Neuron (in vitro differentiated cells): ENCODE measurements at regions not wholly inside any gene's neighbourhood (a gene's known extent, or its start where the extent isn't known, plus 50 kb on each side); places are given as distances from the start of the nearest gene placed in this dataset.

Experiments
- H2AFZ ChIP-seq: one replicate; pipeline ENCODE4 v1.6.1; 2013; ENCODE audit warnings: low read depth, mild to moderate bottlenecking, inconsistent platforms, low read length, moderate library complexity
- H3K27me3 ChIP-seq: one replicate; pipeline ENCODE4 v1.6.1; 2013; ENCODE audit warnings: low read length; ENCODE audit not compliant: insufficient read depth
- H3K36me3 ChIP-seq: one replicate; pipeline ENCODE4 v1.6.1; 2013; ENCODE audit warnings: low read length; ENCODE audit not compliant: insufficient read depth
- H3K4me1 ChIP-seq: one replicate; pipeline ENCODE4 v1.6.1; 2013; ENCODE audit warnings: low read length; ENCODE audit not compliant: insufficient read depth
- H3K4me3 ChIP-seq: 2 replicates; pipeline ENCODE4 v1.5.1; 2013; ENCODE audit warnings: mild to moderate bottlenecking, low read length, moderate library complexity
- H3K9me3 ChIP-seq: one replicate; pipeline ENCODE4 v1.6.1; 2013; ENCODE audit warnings: low read length

DNA sequence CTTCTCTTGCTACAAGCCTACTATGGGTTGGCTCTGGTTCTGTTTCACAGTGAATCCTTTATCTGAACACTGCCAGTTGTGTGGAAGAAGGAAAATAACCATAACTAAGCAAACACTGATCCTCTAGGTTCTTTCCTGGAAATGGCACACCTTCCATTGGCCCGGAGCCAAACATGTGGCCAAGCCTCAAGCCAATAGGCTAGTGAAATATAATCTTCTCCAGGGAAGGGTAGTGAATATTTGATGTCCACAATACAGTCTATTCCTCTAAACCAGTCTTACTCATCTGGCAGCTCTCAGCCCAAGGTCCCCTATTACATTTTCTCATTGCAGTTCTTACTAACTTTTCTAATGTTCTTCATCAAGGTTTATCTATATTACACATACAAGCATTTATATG lies 921.3 kb downstream of the TUSC7 start:
- no peaks in the 10 kb centered on the region for H3K27me3 ChIP-seq
- no peak overlapping the region for H3K4me3 ChIP-seq
- H3K9me3 ChIP-seq: no peaks in the 10 kb centered on the region

DNA sequence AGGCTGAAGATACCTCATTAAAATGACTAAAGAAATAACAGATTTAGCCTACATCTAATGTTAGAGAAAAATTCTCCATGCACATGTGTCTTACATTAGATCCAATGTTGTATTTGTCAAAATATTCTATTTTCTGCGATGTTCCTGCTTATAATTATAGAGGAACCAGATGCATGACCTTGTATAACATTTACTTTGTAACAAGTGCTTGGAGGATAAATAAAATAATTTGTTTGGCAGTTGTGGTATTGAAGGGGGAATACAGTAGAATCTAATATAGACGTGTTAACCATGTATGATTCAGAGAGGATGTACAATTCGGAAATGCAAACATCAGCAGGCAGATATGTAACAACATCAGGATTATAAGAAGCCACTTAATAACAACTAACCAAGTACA lies 922.2 kb downstream of the TUSC7 start:
- Histone ChIP-seq H2AFZ (no peak overlapping the region), H3K4me3 (no peak overlapping the region), H3K36me3 (no peaks in the 10 kb centered on the region), H3K4me1 (peaks cover 3% of the 10 kb centered on the region), H3K27me3 (no peaks in the 10 kb centered on the region), H3K9me3 (no peaks in the 10 kb centered on the region)

More for the DNA sequence above, 921.3 kb downstream of the TUSC7 start:
- Histone ChIP-seq H3K36me3 (no peaks in the 10 kb centered on the region), H3K4me1 (peaks cover 3% of the 10 kb centered on the region), H2AFZ (no peak overlapping the region)

DNA sequence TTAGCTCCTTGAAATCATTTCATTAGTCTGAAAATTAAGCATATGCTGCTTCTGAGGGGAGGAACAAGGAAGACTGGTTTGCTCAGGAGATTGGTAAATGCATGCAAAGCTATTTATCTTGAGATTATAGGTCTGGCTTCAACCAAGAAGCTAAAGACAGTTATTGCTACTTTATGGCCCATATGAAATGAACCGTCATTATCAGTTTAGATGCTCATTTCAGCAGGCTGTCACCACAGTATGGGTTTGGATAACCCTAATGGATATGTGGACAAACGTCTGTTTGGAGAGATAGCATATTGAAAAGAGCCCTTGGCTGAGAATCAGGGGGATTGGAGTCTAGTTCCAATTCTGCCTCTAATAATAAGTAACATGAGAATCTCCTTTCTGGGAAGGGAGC lies 922.6 kb downstream of the TUSC7 start:
- no peaks in the 10 kb centered on the region for H3K36me3 ChIP-seq
- H3K4me1 ChIP-seq: peaks cover 3% of the 10 kb centered on the region
- no peaks in the 10 kb centered on the region for H3K27me3 ChIP-seq
- no peaks in the 10 kb centered on the region for H3K9me3 ChIP-seq
- H2AFZ ChIP-seq: no peak overlapping the region
- H3K4me3 ChIP-seq: no peak overlapping the region

DNA sequence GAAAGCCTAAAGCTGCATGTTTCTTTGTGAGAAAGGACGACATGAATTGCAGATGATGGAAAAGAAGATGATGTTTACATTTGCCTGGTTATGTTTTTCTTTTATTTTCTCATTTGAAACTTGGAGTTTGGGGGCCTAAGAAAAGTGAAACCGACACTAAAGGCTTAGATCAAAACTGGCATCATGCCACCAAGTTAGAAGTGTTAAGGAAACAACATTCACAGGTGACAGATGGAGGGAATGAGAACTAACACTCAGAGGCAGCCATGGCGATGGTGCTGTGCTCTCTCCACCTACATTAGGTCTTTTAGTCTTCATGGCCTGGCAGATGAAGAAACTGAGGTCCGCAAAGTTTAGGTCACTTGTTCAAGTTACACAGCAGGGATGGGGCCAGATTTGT lies 923.6 kb downstream of the TUSC7 start:
- Histone ChIP-seq H3K36me3 (no peaks in the 10 kb centered on the region), H3K27me3 (no peaks in the 10 kb centered on the region), H3K9me3 (no peaks in the 10 kb centered on the region), H3K4me3 (no peak overlapping the region), H3K4me1 (peaks cover 3% of the 10 kb centered on the region), H2AFZ (no peak overlapping the region)

DNA sequence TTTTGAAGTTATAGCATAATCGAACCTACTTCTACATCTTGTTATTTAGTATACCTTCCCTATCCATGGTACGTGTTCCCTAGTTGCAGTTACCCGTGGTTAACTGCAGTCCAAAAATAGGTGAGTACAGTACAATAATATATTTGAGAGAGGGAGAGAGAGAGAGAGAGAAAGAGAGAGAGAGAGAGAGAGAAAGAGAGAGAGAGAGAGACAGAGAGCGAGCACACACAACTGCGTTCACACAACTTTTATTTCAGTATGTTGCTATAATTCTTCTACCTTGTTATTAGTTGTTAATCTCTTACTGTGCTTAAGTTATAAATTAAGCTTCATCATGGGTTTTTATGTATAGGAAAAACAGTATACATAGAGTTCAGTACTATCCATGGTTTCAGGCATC lies 928.1 kb downstream of the TUSC7 start:
- no peaks in the 10 kb centered on the region for H3K4me1 ChIP-seq
- no peak overlapping the region for H3K4me3 ChIP-seq
- no peaks in the 10 kb centered on the region for H3K36me3 ChIP-seq
- H3K27me3 ChIP-seq: no peaks in the 10 kb centered on the region
- H3K9me3 ChIP-seq: no peaks in the 10 kb centered on the region
- H2AFZ ChIP-seq: no peak overlapping the region

DNA sequence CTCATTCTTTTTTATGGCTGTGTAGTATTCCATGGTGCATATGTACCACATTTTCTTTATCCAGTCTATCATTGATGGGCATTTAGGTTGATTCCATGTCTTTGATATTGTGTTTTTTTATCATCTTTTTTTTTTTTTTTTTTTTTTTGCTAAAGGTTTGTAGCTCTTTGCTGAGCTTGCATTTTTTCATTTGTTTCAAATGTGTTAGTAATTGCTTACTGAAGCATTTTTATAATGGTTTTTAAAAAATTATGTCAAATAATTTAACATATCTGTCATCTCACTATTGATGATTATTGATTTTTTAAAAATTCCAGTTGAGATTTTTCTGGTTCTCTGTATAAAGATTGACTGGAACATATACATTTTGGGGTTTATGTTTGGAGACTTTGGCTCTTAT lies 934.6 kb downstream of the TUSC7 start:
- Histone ChIP-seq H3K36me3 (no peaks in the 10 kb centered on the region), H3K4me1 (no peaks in the 10 kb centered on the region), H3K27me3 (no peaks in the 10 kb centered on the region), H3K4me3 (no peak overlapping the region), H3K9me3 (peaks cover 1% of the 10 kb centered on the region), H2AFZ (no peak overlapping the region)

DNA sequence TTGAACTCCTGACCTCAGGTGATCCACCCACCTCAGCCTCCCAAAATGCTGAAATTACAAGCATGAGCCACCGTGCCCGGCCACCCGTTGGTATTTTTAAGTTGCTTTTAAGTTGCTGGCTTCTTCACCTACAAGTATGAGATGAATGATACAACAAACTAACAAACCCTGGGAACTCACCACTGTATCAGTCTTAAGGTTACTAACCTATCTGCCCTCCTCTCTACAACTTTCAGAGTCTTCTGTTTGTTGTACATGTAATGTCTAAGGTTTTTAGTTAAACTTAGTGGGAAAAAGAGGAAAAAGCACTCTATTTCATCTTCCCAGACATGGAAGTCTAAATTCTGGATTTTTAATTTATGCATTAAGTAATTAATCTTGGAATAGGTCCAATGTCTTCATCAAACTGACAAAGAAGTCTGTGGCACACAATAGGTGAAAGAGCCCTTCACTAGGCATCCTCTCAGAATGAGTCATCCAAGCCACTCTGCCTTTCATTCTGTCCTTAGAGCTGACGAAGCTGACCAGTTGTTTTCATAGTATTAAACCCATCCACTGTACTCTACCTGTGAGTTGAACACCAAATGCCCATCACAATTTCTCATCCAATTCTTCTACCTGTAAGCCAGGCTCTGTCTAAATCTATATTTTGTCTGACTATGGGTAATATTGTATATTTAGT lies 936.1 kb downstream of the TUSC7 start:
- no peaks in the 10 kb centered on the region for H3K27me3 ChIP-seq
- peaks cover 1% of the 10 kb centered on the region for H3K9me3 ChIP-seq
- no peak overlapping the region for H2AFZ ChIP-seq
- peaks cover 2% of the 10 kb centered on the region for H3K4me1 ChIP-seq
- no peaks in the 10 kb centered on the region for H3K36me3 ChIP-seq
- no peak overlapping the region for H3K4me3 ChIP-seq

DNA sequence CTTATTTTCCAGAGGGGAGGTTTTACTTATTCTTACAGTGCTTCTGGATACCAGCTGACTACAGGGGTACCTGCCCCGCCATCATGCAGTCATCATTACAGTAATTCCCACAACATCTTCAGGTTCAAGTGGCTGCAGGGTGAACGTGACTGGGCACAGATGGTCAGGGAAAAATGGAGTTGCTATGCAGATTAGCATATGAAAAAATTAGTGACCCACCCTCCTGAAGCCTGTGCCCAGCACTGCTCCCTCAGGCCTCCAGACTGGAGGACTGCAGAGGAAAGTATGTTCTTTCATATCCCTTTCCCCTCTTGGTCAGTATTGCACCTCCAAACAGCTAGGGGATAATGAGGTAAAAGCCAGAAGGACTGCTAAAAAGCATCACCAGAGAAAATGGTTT lies 937.9 kb downstream of the TUSC7 start:
- Histone ChIP-seq H3K4me1 (peaks cover 6% of the 10 kb centered on the region), H3K4me3 (no peak overlapping the region), H3K36me3 (no peaks in the 10 kb centered on the region)

DNA sequence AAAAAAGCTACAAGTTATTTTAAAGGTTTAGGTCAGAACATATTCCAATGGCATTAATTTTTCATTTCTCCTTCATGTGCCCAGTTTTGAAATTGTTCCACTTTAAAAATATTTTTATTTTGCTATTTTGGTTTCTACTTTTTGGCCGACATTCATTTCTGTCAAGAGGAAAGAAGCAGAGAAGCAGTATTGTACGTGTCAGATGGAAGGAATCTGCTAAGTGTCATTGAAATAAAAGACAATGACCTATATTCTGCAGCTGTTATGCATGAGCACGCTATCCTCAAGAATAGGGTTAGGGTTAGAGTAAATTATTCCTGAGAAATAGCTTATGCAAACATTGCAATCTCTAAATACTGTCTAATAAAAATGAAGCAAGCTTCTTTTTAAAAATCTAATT lies 941.7 kb downstream of the TUSC7 start:
- Histone ChIP-seq H3K9me3 (peaks cover 2% of the 10 kb centered on the region), H3K4me3 (no peak overlapping the region), H3K36me3 (no peaks in the 10 kb centered on the region), H2AFZ (no peak overlapping the region), H3K27me3 (no peaks in the 10 kb centered on the region), H3K4me1 (peaks cover 10% of the 10 kb centered on the region)

More for the DNA sequence above, 937.9 kb downstream of the TUSC7 start:
- H3K9me3 ChIP-seq: peaks cover 1% of the 10 kb centered on the region
- no peaks in the 10 kb centered on the region for H3K27me3 ChIP-seq
- no peak overlapping the region for H2AFZ ChIP-seq

DNA sequence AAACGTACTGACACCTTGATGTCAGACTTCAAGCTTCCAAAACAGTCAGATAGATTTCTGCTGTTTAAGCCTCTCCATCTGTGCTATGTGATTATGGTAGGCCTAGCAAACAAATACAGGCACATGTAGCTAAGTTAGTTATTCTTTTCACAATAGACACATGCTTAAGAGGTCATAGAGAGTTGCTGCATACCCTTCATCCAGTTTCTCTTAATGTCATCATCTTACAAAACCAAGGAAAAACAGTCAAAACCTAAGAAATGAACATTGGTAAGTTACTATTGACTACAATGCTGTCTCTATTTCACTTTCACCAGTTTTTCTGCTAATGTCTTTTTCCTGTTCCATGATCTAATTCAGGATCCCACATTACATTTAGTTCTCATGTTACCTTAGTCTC lies 946.8 kb downstream of the TUSC7 start:
- Histone ChIP-seq H2AFZ (no peak overlapping the region), H3K9me3 (peaks cover 2% of the 10 kb centered on the region), H3K4me3 (no peak overlapping the region), H3K4me1 (peaks cover 6% of the 10 kb centered on the region), H3K27me3 (no peaks in the 10 kb centered on the region), H3K36me3 (no peaks in the 10 kb centered on the region)

DNA sequence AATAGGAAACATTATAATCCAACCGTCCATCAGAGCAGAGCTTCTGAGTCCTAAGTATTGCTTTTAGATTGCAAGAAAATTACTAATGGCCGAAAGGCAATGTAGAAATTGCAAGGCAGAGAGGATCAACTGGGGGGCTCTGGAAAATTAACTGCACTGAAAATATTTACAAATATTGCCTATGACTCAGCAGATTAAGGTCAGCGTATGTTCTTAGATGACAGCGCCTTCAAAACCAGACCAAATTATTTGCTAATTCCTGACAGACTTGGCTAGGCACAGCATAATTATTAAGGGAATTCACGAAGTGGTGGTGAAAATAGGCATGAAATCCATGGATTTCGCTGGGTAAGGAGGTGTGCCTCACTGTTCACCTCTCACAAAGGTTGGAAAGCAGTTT lies 947.7 kb downstream of the TUSC7 start:
- H2AFZ ChIP-seq: no peak overlapping the region
- H3K36me3 ChIP-seq: no peaks in the 10 kb centered on the region
- no peaks in the 10 kb centered on the region for H3K27me3 ChIP-seq
- no peak overlapping the region for H3K4me3 ChIP-seq
- peaks cover 2% of the 10 kb centered on the region for H3K9me3 ChIP-seq
- peaks cover 6% of the 10 kb centered on the region for H3K4me1 ChIP-seq

DNA sequence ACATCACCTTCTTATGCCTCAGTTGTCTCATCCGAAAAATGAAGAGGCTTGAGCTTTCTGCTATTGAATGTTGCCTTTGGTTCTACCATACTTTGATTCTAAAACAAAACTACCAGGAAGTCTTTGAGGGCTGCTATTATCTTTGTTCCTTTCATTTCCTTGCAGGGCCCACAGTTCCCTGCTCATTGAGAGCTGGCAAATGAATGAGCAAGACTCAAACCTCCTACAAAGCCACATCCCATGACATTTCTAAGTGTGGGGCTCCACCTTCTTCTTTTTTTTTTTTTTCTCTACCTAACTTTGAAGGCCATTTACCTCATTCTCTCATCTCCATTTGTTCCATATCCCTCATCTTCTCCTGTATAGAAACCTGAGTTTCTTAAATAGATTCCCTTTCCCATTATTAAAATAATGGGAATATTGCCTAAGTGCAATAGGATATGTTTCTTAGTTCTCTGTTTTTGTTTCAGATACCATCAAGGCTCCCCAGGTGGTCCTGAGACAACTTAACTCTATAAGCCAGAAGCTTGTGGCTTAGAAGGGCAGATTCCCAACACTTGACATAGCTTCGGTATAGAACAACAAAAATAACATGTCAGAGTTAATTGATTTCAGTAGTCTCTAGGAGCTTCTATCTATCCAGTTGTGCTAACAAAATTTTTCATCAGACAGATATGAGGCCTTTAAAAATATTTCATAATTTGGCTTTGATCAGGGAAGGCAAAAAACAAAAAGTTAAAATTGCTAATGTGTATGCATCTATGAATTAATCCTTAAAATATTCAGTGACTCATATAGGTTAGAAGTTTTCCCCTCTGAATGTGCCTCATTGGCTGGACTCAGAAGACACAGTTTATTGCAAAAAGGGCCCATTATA lies 951.6 kb downstream of the TUSC7 start:
- H3K9me3 ChIP-seq: no peaks in the 10 kb centered on the region
- H3K27me3 ChIP-seq: no peaks in the 10 kb centered on the region
- H3K4me1 ChIP-seq: peaks cover 2% of the 10 kb centered on the region
- H3K36me3 ChIP-seq: no peaks in the 10 kb centered on the region
- H3K4me3 ChIP-seq: no peak overlapping the region
- no peak overlapping the region for H2AFZ ChIP-seq

DNA sequence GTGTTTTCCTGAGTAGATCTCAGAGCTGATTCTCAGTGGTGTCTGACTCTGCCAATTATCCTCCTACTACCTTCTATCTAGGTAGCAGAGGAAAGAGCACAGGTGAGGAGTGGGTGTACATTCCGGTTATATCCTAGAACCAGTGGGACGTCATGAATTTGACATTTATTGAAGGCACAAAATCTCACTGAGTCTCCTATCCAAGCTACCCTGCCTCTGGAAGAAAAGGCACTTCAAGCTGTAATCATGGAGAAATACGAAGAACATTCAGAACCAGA lies 952.2 kb downstream of the TUSC7 start:
- Histone ChIP-seq H3K36me3 (no peaks in the 10 kb centered on the region), H3K27me3 (no peaks in the 10 kb centered on the region), H3K4me3 (no peak overlapping the region), H3K9me3 (no peaks in the 10 kb centered on the region), H3K4me1 (peaks cover 2% of the 10 kb centered on the region), H2AFZ (no peak overlapping the region)
